SK-N-SH (cell line): ENCODE measurements at regions not wholly inside any gene's neighbourhood (a gene's known extent, or its start where the extent isn't known, plus 50 kb on each side); places are given as distances from the start of the nearest gene placed in this dataset.

Experiments used
- CTCF ChIA-PET: fragments of 300-600, 350-600 bp; formaldehyde crosslinking; extraction: SDS; loops from one replicate; lab custom pipeline; 2021; lab: Yijun Ruan, JAX
- POLR2A ChIA-PET: fragments of 350-600 bp; sonication (Branson Sonifier 250); formaldehyde crosslinking; extraction: SDS; loops from one replicate; lab custom pipeline; 2020; ENCODE audit warnings: antibody characterized with exemption, inconsistent platforms; lab: Yijun Ruan, JAX
- DNase-seq: peaks from one replicate; pipeline ENCODE4 v3.0.0; 2012
- H2AFZ ChIP-seq: fragments of 200-600 bp; sonication (generic); 2 replicates; pipeline ENCODE4 v1.8.1; 2016; ENCODE audit warnings: antibody characterized with exemption, mild to moderate bottlenecking, low read depth
- H3F3A ChIP-seq: fragments of 200-600 bp; sonication (generic); replicated peaks from 2 replicates; pipeline ENCODE3; 2016; ENCODE audit warnings: antibody characterized with exemption, mild to moderate bottlenecking; ENCODE audit not compliant: insufficient read depth
- H3K27ac ChIP-seq, 2 experiments: fragments of 200-500 bp in 1 of 2; fragments of 200-600 bp in 1 of 2; sonication (Bioruptor generic) in 1 of 2; sonication (generic), shearing (Covaris generic) in 1 of 2; 2 replicates each; pipeline versions ENCODE4 v1.5.1 to v1.6.1; 2014 to 2016; ENCODE audit warnings: low read depth in 2 of 2, inconsistent platforms in 1 of 2, low read length in 1 of 2, mild to moderate bottlenecking in 1 of 2, mixed read lengths in 1 of 2
- H3K27me3 ChIP-seq: fragments of 200-600 bp; sonication (generic), shearing (Covaris generic); 2 replicates; pipeline ENCODE4 v1.6.1; 2016; ENCODE audit warnings: mixed run types; ENCODE audit not compliant: insufficient read depth
- H3K36me3 ChIP-seq, 2 experiments: fragments of 200-500 bp in 1 of 2; fragments of 200-600 bp in 1 of 2; sonication (Bioruptor generic) in 1 of 2; sonication (generic) in 1 of 2; replicated peaks in 1 of 2; 2 replicates each; pipeline versions ENCODE3 to v1.5.1; 2014 to 2016; ENCODE audit warnings: low read length in 1 of 2, mild to moderate bottlenecking in 1 of 2; ENCODE audit not compliant: insufficient read depth in 2 of 2, control insufficient read depth in 1 of 2
- H3K4me1 ChIP-seq, 2 experiments: fragments of 200-500 bp in 1 of 2; fragments of 200-600 bp in 1 of 2; sonication (Bioruptor generic) in 1 of 2; sonication (generic), shearing (Covaris generic) in 1 of 2; 2 replicates each; pipeline versions ENCODE4 v1.5.1 to v1.6.1; 2014 to 2016; ENCODE audit warnings: low read depth in 1 of 2, low read length in 1 of 2, mixed run types in 1 of 2; ENCODE audit not compliant: insufficient read depth in 2 of 2, control insufficient read depth in 1 of 2
- H3K4me2 ChIP-seq: fragments of 200-600 bp; sonication (generic), shearing (Covaris generic); 2 replicates; pipeline ENCODE4 v1.6.1; 2017; ENCODE audit warnings: mixed run types
- H3K4me3 ChIP-seq, 2 experiments: fragments of 200-500 bp in 1 of 2; fragments of 200-600 bp in 1 of 2; sonication (Bioruptor generic) in 1 of 2; sonication (generic), shearing (Covaris generic) in 1 of 2; 2 replicates each; pipeline versions ENCODE4 v1.5.1 to v1.8.1; 2014 to 2016; ENCODE audit warnings: low read depth in 2 of 2, inconsistent platforms in 1 of 2, low read length in 1 of 2, mild to moderate bottlenecking in 1 of 2, mixed read lengths in 1 of 2, moderate library complexity in 1 of 2
- H3K79me2 ChIP-seq: fragments of 200-600 bp; sonication (generic); 2 replicates; pipeline ENCODE4 v1.8.1; 2017; ENCODE audit warnings: mild to moderate bottlenecking; ENCODE audit not compliant: insufficient read depth
- H3K9ac ChIP-seq: fragments of 200-600 bp; sonication (generic); 2 replicates; pipeline ENCODE4 v1.6.1; 2017; ENCODE audit warnings: mixed run types
- H3K9me2 ChIP-seq: fragments of 200-600 bp; sonication (generic); 2 replicates; pipeline ENCODE4 v1.6.1; 2017; ENCODE audit warnings: mixed run types
- H3K9me3 ChIP-seq: fragments of 200-600 bp; sonication (generic); 2 replicates; pipeline ENCODE4 v1.6.1; 2017; ENCODE audit warnings: mixed run types, mild to moderate bottlenecking, moderate library complexity
- H4K20me1 ChIP-seq: fragments of 200-600 bp; sonication (generic); 2 replicates; pipeline ENCODE4 v1.6.1; 2017; ENCODE audit warnings: mild to moderate bottlenecking, mixed run types; ENCODE audit not compliant: insufficient read depth
- EP300 ChIP-seq, 2 experiments: IDR thresholded peaks; 2 replicates each; pipeline versions ENCODE4 v1.4.0 to v1.6.1; 2012; ENCODE audit warnings: borderline replicate concordance in 1 of 2, low read depth in 1 of 2, low read length in 1 of 2
- FOSL2 ChIP-seq: IDR thresholded peaks from 2 replicates; pipeline ENCODE4 v1.4.0; 2012; ENCODE audit warnings: low read depth, mild to moderate bottlenecking, moderate library complexity, borderline replicate concordance
- FOXJ3 ChIP-seq: sonication (generic); formaldehyde crosslinking; IDR thresholded peaks from 2 replicates; pipeline ENCODE4 v1.5.1; 2020; ENCODE audit warnings: mild to moderate bottlenecking, missing genetic modification reagents
- FOXM1 ChIP-seq: IDR thresholded peaks from 2 replicates; pipeline ENCODE4 v1.4.0; 2012; ENCODE audit warnings: low read depth, mild to moderate bottlenecking
- GABPA ChIP-seq: IDR thresholded peaks from 2 replicates; pipeline ENCODE4 v1.4.0; 2012; ENCODE audit warnings: low read depth, mild to moderate bottlenecking
- GATA2 ChIP-seq: sonication (generic); formaldehyde crosslinking; IDR thresholded peaks from 2 replicates; pipeline ENCODE4 v1.5.0; 2020; ENCODE audit warnings: mild to moderate bottlenecking, missing genetic modification reagents
- JUND ChIP-seq: IDR thresholded peaks from 2 replicates; pipeline ENCODE4 v1.4.0; 2012
- MEF2A ChIP-seq: IDR thresholded peaks from 2 replicates; pipeline ENCODE4 v1.4.0; 2012; ENCODE audit warnings: low read depth, borderline replicate concordance
- MXI1 ChIP-seq: IDR thresholded peaks from 2 replicates; pipeline ENCODE4 v1.6.1; 2012; ENCODE audit warnings: mild to moderate bottlenecking, low read depth, low read length, improper control_type of control experiment
- NFIC ChIP-seq: IDR thresholded peaks from 2 replicates; pipeline ENCODE4 v1.4.0; 2012; ENCODE audit warnings: borderline replicate concordance
- NRF1 ChIP-seq: IDR thresholded peaks from 2 replicates; pipeline ENCODE4 v1.6.1; 2012; ENCODE audit warnings: low read depth, mild to moderate bottlenecking, low read length
- RAD21 ChIP-seq: IDR thresholded peaks from 2 replicates; pipeline ENCODE4 v1.6.1; 2012; ENCODE audit warnings: mild to moderate bottlenecking, low read length
- RCOR1 ChIP-seq: fragments of 150-350 bp; IDR thresholded peaks from 2 replicates; pipeline ENCODE4 v1.6.1; 2017; ENCODE audit warnings: antibody characterized with exemption, low read length
- REST ChIP-seq: IDR thresholded peaks from 2 replicates; pipeline ENCODE4 v1.6.1; 2012; ENCODE audit warnings: mild to moderate bottlenecking, low read depth, low read length, moderate library complexity
- RXRA ChIP-seq: IDR thresholded peaks from 2 replicates; pipeline ENCODE4 v1.4.0; 2012; ENCODE audit warnings: low read depth, mild to moderate bottlenecking, borderline replicate concordance
- SIN3A ChIP-seq: IDR thresholded peaks from 2 replicates; pipeline ENCODE4 v1.6.1; 2012; ENCODE audit warnings: low read depth, mild to moderate bottlenecking, low read length, moderate library complexity, borderline replicate concordance
- SMC3 ChIP-seq: IDR thresholded peaks from 2 replicates; pipeline ENCODE4 v1.6.1; 2012; ENCODE audit warnings: low read depth, low read length, improper control_type of control experiment
- TCF12 ChIP-seq: IDR thresholded peaks from 2 replicates; pipeline ENCODE4 v1.4.0; 2012
- TEAD4 ChIP-seq: IDR thresholded peaks from 2 replicates; pipeline ENCODE4 v1.4.0; 2012; ENCODE audit warnings: mild to moderate bottlenecking, borderline replicate concordance; ENCODE audit not compliant: insufficient read depth
- WGBS: methylation state at CpG from one replicate; pipeline ENCODE4 v1.1.6; 2017; ENCODE audit warnings: low lambda C conversion rate; 5-methylcytosine and 5-hydroxymethylcytosine counted together

- no peak for TF ChIP-seq FOXM1
- TF ChIP-seq GATA2 (CRISPR knock-in tag), result no peak
- no peak for TF ChIP-seq EP300 (IDR thresholded peaks at IDR 0.05; ENCODE audit: borderline replicate concordance in 1 of 2, low read depth in 1 of 2, low read length in 1 of 2)
- TF ChIP-seq FOSL2, result no peak
- no peak for TF ChIP-seq MEF2A
- TF ChIP-seq SIN3A, result no peak
- no peak for TF ChIP-seq REST
- TF ChIP-seq RAD21, result no peak
- TF ChIP-seq RXRA, result no peak
- TF ChIP-seq MXI1, result no peak
- TF ChIP-seq TCF12, result no peak
- no peak for TF ChIP-seq SMC3
- TF ChIP-seq, all 33 proteins: peak for 0
- Histone ChIP-seq H3K4me1 (no peaks in the 10 kb centered on the region), H3K79me2 (no peaks in the 10 kb centered on the region), H4K20me1 (no peaks in the 10 kb centered on the region), H3K4me3 (no peak overlapping the region), H3K27ac (no peak overlapping the region), H3K9me2 (no peaks in the 10 kb centered on the region), H3K36me3 (no peaks in the 10 kb centered on the region), H3F3A (no peaks in the 10 kb centered on the region), H2AFZ (no peak overlapping the region; the same call in 1 of the 2 replicates), H3K9me3 (no peaks in the 10 kb centered on the region), H3K4me2 (no peak overlapping the region), H3K27me3 (no peaks in the 10 kb centered on the region), H3K9ac (no peak overlapping the region)
- WGBS, result 45% methylated on average over 1 of the region's 1 CpG
- ChIA-PET CTCF (no interaction called here), POLR2A (no interaction called here)
- no peak for DNase-seq
Observed at GRCh38 chr9:103819936-103820335, 274.2 kb upstream of the SMC2 start.

- no peak overlapping the region for H3K9ac ChIP-seq
- no peaks in the 10 kb centered on the region for H3K9me3 ChIP-seq
- H4K20me1 ChIP-seq, result no peaks in the 10 kb centered on the region
- H3F3A ChIP-seq, result no peaks in the 10 kb centered on the region
- no peaks in the 10 kb centered on the region for H3K79me2 ChIP-seq
- H3K4me2 ChIP-seq, result no peak overlapping the region
- H3K4me1 ChIP-seq, result no peaks in the 10 kb centered on the region
- H2AFZ ChIP-seq, result no peak overlapping the region
- no peaks in the 10 kb centered on the region for H3K27me3 ChIP-seq
- H3K4me3 ChIP-seq, result no peak overlapping the region
- H3K27ac ChIP-seq, result no peak overlapping the region
- ChIA-PET CTCF (interaction anchor here (0.5 kb wide), 1 partner anchor 287 kb away, joined by 3 read pairs; no protein-coding TSS in a partner anchor), POLR2A (no interaction called here)
- TF ChIP-seq GABPA, result no peak
- TF ChIP-seq FOXJ3 (CRISPR knock-in tag), result no peak
- TF ChIP-seq TCF12, result no peak
- TF ChIP-seq RAD21, result no peak
- no peak for TF ChIP-seq JUND
- no peak for TF ChIP-seq FOXM1
- TF ChIP-seq RXRA, result no peak
- no peak for TF ChIP-seq NFIC
- no peak for TF ChIP-seq TEAD4
- no peak for TF ChIP-seq NRF1
- no peak for TF ChIP-seq SMC3
- no peak for TF ChIP-seq RCOR1
- 90% methylated on average over 1 of the region's 1 CpG for WGBS
- no peaks in the 10 kb centered on the region for H3K9me2 ChIP-seq
- no peaks in the 10 kb centered on the region for H3K36me3 ChIP-seq
- DNase-seq, result no peak
Observed at GRCh38 chr9:103821115-103821514, 273.0 kb upstream of the SMC2 start.
